GM12874 (cell line): ENCODE measurements at regions not wholly inside any gene's neighbourhood (a gene's known extent, or its start where the extent isn't known, plus 50 kb on each side); places are given as distances from the start of the nearest gene placed in this dataset.

Experiments
- CTCF ChIP-seq: IDR thresholded peaks from 2 replicates; pipeline ENCODE4 v1.5.1; 2011; ENCODE audit warnings: low read depth, mild to moderate bottlenecking, control low read depth, low read length, moderate library complexity; ENCODE audit not compliant: insufficient read depth

GRCh38 chr9:90005388-90005787, 400.6 kb downstream of the GADD45G start:
- TF ChIP-seq CTCF, result no peak

- TF ChIP-seq CTCF, result no peak
Observed at GRCh38 chr9:90007516-90008440, 403.0 kb downstream of the GADD45G start.

GRCh38 chr9:90009447-90009846, 404.6 kb downstream of the GADD45G start:
- no peak for TF ChIP-seq CTCF

- no peak for TF ChIP-seq CTCF
Observed at GRCh38 chr9:90010793-90011192, 406.0 kb downstream of the GADD45G start.

- TF ChIP-seq CTCF, result no peak
Observed at GRCh38 chr9:90012949-90013348, 408.1 kb downstream of the GADD45G start.

GRCh38 chr9:90013778-90014177, 409.0 kb downstream of the GADD45G start:
- TF ChIP-seq CTCF, result no peak

GRCh38 chr9:90014421-90014820, 409.6 kb downstream of the GADD45G start:
- TF ChIP-seq CTCF, result no peak
